ENCODE measurements at regions not wholly inside any gene's neighbourhood (a gene's known extent, or its start where the extent isn't known, plus 50 kb on each side); places are given as distances from the start of the nearest gene placed in this dataset.
A peak's percentile ranks its signal among the peaks of the same experiment; 100 is the strongest.

DNA sequence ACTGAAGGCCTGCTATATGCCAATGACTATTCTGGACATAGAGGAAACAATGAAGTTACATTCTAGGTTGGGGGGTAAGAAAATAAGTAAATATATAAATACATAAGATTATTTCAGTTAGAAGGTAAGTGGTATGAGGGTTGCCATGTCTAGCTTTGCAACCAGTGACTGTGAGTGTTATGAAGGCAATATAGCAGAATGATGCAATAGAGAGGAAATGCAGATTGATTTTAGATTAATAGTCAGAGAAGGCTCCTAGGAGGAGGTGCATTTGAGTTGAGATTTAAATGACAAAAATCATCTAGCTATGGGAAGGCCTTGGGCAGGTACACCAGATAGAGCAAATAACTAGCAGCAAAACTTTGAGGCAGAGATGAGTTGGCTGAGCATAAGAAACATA is 243.2 kb downstream of the FBXO8 start (continued):
- TF ChIP-seq, protein P1, sequence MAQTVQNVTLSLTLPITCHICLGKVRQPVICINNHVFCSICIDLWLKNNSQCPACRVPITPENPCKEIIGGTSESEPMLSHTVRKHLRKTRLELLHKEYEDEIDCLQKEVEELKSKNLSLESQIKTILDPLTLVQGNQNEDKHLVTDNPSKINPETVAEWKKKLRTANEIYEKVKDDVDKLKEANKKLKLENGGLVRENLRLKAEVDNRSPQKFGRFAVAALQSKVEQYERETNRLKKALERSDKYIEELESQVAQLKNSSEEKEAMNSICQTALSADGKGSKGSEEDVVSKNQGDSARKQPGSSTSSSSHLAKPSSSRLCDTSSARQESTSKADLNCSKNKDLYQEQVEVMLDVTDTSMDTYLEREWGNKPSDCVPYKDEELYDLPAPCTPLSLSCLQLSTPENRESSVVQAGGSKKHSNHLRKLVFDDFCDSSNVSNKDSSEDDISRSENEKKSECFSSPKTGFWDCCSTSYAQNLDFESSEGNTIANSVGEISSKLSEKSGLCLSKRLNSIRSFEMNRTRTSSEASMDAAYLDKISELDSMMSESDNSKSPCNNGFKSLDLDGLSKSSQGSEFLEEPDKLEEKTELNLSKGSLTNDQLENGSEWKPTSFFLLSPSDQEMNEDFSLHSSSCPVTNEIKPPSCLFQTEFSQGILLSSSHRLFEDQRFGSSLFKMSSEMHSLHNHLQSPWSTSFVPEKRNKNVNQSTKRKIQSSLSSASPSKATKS (CRISPR knock-in tag; IDR thresholded peaks at IDR 0.05) = no peak
- no peak for TF ChIP-seq TBL1XR1 (IDR thresholded peaks at IDR 0.05; ENCODE audit: low read length in 2 of 2)
- no peak for TF ChIP-seq CREB1 (IDR thresholded peaks at IDR 0.05)
- TF ChIP-seq CREB1 (CRISPR knock-in tag; IDR thresholded peaks at IDR 0.05) = no peak
- TF ChIP-seq XRCC4 (IDR thresholded peaks at IDR 0.05; ENCODE audit: extremely low read depth, insufficient read depth, insufficient read length) = no peak
- TF ChIP-seq, protein P2, sequence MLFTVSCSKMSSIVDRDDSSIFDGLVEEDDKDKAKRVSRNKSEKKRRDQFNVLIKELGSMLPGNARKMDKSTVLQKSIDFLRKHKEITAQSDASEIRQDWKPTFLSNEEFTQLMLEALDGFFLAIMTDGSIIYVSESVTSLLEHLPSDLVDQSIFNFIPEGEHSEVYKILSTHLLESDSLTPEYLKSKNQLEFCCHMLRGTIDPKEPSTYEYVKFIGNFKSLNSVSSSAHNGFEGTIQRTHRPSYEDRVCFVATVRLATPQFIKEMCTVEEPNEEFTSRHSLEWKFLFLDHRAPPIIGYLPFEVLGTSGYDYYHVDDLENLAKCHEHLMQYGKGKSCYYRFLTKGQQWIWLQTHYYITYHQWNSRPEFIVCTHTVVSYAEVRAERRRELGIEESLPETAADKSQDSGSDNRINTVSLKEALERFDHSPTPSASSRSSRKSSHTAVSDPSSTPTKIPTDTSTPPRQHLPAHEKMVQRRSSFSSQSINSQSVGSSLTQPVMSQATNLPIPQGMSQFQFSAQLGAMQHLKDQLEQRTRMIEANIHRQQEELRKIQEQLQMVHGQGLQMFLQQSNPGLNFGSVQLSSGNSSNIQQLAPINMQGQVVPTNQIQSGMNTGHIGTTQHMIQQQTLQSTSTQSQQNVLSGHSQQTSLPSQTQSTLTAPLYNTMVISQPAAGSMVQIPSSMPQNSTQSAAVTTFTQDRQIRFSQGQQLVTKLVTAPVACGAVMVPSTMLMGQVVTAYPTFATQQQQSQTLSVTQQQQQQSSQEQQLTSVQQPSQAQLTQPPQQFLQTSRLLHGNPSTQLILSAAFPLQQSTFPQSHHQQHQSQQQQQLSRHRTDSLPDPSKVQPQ (CRISPR knock-in tag; IDR thresholded peaks at IDR 0.05; ENCODE audit: borderline replicate concordance) = no peak
- TF ChIP-seq, protein P3, sequence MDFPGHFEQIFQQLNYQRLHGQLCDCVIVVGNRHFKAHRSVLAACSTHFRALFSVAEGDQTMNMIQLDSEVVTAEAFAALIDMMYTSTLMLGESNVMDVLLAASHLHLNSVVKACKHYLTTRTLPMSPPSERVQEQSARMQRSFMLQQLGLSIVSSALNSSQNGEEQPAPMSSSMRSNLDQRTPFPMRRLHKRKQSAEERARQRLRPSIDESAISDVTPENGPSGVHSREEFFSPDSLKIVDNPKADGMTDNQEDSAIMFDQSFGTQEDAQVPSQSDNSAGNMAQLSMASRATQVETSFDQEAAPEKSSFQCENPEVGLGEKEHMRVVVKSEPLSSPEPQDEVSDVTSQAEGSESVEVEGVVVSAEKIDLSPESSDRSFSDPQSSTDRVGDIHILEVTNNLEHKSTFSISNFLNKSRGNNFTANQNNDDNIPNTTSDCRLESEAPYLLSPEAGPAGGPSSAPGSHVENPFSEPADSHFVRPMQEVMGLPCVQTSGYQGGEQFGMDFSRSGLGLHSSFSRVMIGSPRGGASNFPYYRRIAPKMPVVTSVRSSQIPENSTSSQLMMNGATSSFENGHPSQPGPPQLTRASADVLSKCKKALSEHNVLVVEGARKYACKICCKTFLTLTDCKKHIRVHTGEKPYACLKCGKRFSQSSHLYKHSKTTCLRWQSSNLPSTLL (IDR thresholded peaks at IDR 0.05) = no peak
- no peak for TF ChIP-seq KAT2B (IDR thresholded peaks at IDR 0.05; ENCODE audit: low read depth, low read length)
- TF ChIP-seq PTTG1 (tag; IDR thresholded peaks at IDR 0.05; ENCODE audit: low read depth) = no peak
- TF ChIP-seq, protein P4, sequence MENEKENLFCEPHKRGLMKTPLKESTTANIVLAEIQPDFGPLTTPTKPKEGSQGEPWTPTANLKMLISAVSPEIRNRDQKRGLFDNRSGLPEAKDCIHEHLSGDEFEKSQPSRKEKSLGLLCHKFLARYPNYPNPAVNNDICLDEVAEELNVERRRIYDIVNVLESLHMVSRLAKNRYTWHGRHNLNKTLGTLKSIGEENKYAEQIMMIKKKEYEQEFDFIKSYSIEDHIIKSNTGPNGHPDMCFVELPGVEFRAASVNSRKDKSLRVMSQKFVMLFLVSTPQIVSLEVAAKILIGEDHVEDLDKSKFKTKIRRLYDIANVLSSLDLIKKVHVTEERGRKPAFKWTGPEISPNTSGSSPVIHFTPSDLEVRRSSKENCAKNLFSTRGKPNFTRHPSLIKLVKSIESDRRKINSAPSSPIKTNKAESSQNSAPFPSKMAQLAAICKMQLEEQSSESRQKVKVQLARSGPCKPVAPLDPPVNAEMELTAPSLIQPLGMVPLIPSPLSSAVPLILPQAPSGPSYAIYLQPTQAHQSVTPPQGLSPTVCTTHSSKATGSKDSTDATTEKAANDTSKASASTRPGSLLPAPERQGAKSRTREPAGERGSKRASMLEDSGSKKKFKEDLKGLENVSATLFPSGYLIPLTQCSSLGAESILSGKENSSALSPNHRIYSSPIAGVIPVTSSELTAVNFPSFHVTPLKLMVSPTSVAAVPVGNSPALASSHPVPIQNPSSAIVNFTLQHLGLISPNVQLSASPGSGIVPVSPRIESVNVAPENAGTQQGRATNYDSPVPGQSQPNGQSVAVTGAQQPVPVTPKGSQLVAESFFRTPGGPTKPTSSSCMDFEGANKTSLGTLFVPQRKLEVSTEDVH (IDR thresholded peaks at IDR 0.05; ENCODE audit: low read depth, partially characterized antibody) = no peak
- TF ChIP-seq NFXL1 (CRISPR knock-in tag; IDR thresholded peaks at IDR 0.05) = no peak
- TF ChIP-seq, protein P5, sequence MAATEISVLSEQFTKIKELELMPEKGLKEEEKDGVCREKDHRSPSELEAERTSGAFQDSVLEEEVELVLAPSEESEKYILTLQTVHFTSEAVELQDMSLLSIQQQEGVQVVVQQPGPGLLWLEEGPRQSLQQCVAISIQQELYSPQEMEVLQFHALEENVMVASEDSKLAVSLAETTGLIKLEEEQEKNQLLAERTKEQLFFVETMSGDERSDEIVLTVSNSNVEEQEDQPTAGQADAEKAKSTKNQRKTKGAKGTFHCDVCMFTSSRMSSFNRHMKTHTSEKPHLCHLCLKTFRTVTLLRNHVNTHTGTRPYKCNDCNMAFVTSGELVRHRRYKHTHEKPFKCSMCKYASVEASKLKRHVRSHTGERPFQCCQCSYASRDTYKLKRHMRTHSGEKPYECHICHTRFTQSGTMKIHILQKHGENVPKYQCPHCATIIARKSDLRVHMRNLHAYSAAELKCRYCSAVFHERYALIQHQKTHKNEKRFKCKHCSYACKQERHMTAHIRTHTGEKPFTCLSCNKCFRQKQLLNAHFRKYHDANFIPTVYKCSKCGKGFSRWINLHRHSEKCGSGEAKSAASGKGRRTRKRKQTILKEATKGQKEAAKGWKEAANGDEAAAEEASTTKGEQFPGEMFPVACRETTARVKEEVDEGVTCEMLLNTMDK (IDR thresholded peaks at IDR 0.05; ENCODE audit: borderline replicate concordance, insufficient read depth, low read depth, low read length, poor library complexity, severe bottlenecking) = no peak
- 0 out of 2 replicates have a peak, but pooled peaks have one; percentile 13 for TF ChIP-seq CEBPG (CRISPR knock-in tag; IDR thresholded peaks at IDR 0.05)
- 0 out of 4 replicates have a peak, but pooled peaks of 1 of the 2 experiments have one; percentile 19 for TF ChIP-seq CEBPG (tag; conservative IDR thresholded peaks at IDR 0.05 in 1 of 2, IDR thresholded peaks at IDR 0.05 in 1 of 2)
- TF ChIP-seq, protein P6, sequence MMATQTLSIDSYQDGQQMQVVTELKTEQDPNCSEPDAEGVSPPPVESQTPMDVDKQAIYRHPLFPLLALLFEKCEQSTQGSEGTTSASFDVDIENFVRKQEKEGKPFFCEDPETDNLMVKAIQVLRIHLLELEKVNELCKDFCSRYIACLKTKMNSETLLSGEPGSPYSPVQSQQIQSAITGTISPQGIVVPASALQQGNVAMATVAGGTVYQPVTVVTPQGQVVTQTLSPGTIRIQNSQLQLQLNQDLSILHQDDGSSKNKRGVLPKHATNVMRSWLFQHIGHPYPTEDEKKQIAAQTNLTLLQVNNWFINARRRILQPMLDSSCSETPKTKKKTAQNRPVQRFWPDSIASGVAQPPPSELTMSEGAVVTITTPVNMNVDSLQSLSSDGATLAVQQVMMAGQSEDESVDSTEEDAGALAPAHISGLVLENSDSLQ (IDR thresholded peaks at IDR 0.05) = no peak

Data from K562 (cell line).